ENCODE measurements at regions not wholly inside any gene's neighbourhood (a gene's known extent, or its start where the extent isn't known, plus 50 kb on each side); places are given as distances from the start of the nearest gene placed in this dataset.

DNA sequence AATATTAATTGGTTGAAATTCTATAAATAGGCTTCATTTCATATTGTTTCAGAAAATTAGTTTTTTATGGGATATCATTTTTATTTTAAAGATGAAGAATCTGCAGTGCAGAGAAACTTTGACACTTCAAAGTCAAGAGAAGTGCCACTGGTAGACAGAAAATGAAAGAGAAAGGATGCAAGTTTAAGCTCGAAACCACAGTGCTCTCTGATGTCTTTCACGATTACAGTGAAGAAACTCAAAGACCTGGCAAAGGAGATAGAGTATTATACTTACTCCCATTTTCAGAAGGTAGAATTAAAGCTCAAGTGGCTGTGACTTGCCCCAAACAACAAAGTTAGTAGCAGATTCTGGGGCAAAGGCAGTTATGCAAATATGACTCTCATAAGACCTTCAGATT lies 745.4 kb downstream of the TECRL start:
- H3K9me3 ChIP-seq (ENCODE audit: control insufficient read depth in 2 of 3, insufficient read depth in 1 of 3, low read length in 3 of 3): no peaks in the 10 kb centered on the region
- H3K9ac ChIP-seq (ENCODE audit: low read length in 3 of 3): no peak overlapping the region
- no peak overlapping the region for H3K27ac ChIP-seq (ENCODE audit: low read depth in 2 of 2, low read length in 2 of 2)
- no peaks in the 10 kb centered on the region for H3K27me3 ChIP-seq (ENCODE audit: control insufficient read depth, insufficient read depth, low read length)
- H3K4me3 ChIP-seq (ENCODE audit: low read length in 3 of 3): no peak overlapping the region
- DNase-seq: no peak
- FAIRE-seq: no peak
- no peaks in the 10 kb centered on the region for H3K36me3 ChIP-seq (ENCODE audit: control insufficient read depth in 2 of 3, insufficient read depth in 3 of 3, low read length in 3 of 3)
- TF ChIP-seq, protein P1, sequence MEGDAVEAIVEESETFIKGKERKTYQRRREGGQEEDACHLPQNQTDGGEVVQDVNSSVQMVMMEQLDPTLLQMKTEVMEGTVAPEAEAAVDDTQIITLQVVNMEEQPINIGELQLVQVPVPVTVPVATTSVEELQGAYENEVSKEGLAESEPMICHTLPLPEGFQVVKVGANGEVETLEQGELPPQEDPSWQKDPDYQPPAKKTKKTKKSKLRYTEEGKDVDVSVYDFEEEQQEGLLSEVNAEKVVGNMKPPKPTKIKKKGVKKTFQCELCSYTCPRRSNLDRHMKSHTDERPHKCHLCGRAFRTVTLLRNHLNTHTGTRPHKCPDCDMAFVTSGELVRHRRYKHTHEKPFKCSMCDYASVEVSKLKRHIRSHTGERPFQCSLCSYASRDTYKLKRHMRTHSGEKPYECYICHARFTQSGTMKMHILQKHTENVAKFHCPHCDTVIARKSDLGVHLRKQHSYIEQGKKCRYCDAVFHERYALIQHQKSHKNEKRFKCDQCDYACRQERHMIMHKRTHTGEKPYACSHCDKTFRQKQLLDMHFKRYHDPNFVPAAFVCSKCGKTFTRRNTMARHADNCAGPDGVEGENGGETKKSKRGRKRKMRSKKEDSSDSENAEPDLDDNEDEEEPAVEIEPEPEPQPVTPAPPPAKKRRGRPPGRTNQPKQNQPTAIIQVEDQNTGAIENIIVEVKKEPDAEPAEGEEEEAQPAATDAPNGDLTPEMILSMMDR (IDR thresholded peaks at IDR 0.05; ENCODE audit: borderline replicate concordance, extremely low read depth, insufficient read depth): no peak
- intact Hi-C loops (cut with DNase I): no loop called here
- H3K4me1 ChIP-seq (ENCODE audit: control insufficient read depth in 2 of 3, insufficient read depth in 2 of 3, low read depth in 1 of 3, low read length in 3 of 3): no peaks in the 10 kb centered on the region

DNA sequence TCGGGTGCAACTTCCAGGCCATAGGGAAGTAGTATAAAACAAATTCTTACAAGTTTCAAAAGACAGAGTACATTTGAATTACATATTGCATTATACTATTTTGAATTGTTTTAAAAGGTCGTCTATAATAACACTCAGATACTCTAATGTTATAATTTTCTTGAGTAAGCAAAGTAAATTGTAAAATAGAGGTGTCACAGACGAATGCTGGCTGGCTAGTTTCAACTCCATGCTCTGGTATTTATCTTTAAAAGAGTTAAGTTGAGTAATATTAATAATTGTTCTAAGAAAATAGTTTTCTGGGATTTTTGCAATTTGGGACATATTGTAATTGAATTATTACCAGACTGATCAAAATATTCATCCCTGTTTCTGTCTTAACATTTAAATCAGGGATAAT lies 764.9 kb downstream of the TECRL start:
- no peaks in the 10 kb centered on the region for H3K9me3 ChIP-seq (ENCODE audit: control insufficient read depth in 2 of 3, insufficient read depth in 1 of 3, low read length in 3 of 3)
- DNase-seq: no peak
- no peak overlapping the region for H3K27ac ChIP-seq (ENCODE audit: low read depth in 2 of 2, low read length in 2 of 2)
- no peaks in the 10 kb centered on the region for H3K4me1 ChIP-seq (ENCODE audit: control insufficient read depth in 2 of 3, insufficient read depth in 2 of 3, low read depth in 1 of 3, low read length in 3 of 3)
- no peaks in the 10 kb centered on the region for H3K27me3 ChIP-seq (ENCODE audit: control insufficient read depth, insufficient read depth, low read length)
- no peak overlapping the region for H3K9ac ChIP-seq (ENCODE audit: low read length in 3 of 3)
- no peak overlapping the region for H3K4me3 ChIP-seq (ENCODE audit: low read length in 3 of 3)
- TF ChIP-seq, protein P1 (IDR thresholded peaks at IDR 0.05; ENCODE audit: borderline replicate concordance, extremely low read depth, insufficient read depth): no peak
- no peak for FAIRE-seq
- H3K36me3 ChIP-seq (ENCODE audit: control insufficient read depth in 2 of 3, insufficient read depth in 3 of 3, low read length in 3 of 3): no peaks in the 10 kb centered on the region
- intact Hi-C loops (cut with DNase I): no loop called here

DNA sequence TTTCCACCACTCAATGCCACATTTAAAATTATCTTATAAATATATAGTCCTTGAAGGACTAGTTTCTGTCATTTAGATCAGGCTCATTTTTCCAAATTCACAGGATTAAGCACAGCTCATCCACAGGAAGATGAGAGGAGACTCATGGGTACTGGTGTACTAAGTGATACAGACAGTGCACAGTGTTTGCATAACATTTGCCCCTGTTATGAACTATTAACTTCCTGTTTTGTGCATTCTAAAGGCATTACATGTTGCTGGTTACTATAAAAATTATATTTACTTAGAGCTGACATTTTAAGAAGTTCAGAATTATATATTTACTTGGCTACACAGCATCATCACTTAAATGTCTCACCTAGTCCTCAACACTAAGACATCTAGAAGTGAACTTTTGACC lies 772.0 kb downstream of the TECRL start:
- no peaks in the 10 kb centered on the region for H3K4me1 ChIP-seq (ENCODE audit: control insufficient read depth in 2 of 3, insufficient read depth in 2 of 3, low read depth in 1 of 3, low read length in 3 of 3)
- no peaks in the 10 kb centered on the region for H3K36me3 ChIP-seq (ENCODE audit: control insufficient read depth in 2 of 3, insufficient read depth in 3 of 3, low read length in 3 of 3)
- no peak overlapping the region for H3K27ac ChIP-seq (ENCODE audit: low read depth in 2 of 2, low read length in 2 of 2)
- DNase-seq (no peak), FAIRE-seq (no peak)
- no peak overlapping the region for H3K4me3 ChIP-seq (ENCODE audit: low read length in 3 of 3)
- H3K9ac ChIP-seq (ENCODE audit: low read length in 3 of 3): no peak overlapping the region
- TF ChIP-seq, protein P1 (IDR thresholded peaks at IDR 0.05; ENCODE audit: borderline replicate concordance, extremely low read depth, insufficient read depth): no peak
- no peaks in the 10 kb centered on the region for H3K27me3 ChIP-seq (ENCODE audit: control insufficient read depth, insufficient read depth, low read length)
- intact Hi-C loops (cut with DNase I): no loop called here
- H3K9me3 ChIP-seq (ENCODE audit: control insufficient read depth in 2 of 3, insufficient read depth in 1 of 3, low read length in 3 of 3): no peaks in the 10 kb centered on the region

DNA sequence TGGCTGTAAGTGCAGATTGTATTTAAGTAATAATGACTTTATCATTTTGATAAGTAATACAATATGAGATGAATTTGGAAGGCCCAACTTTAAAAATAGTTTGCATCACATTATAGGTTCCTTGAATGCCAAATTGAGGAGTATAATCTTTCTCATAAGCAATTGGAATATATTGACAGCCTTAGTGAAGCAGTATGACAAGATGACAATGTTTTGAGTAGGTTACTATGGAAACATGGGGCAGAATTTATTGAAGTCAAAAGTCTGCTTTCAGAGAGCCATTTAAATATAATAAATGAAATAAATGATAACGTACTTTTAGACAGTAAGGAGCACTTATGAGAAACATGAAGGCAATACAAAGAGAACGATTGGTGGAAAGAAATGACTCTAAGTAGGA lies 776.4 kb downstream of the TECRL start:
- H3K4me1 ChIP-seq (ENCODE audit: control insufficient read depth in 2 of 3, insufficient read depth in 2 of 3, low read depth in 1 of 3, low read length in 3 of 3): no peaks in the 10 kb centered on the region
- DNase-seq: no peak
- no peak for FAIRE-seq

More for the DNA sequence above, 776.4 kb downstream of the TECRL start:
- Histone ChIP-seq H3K9me3 (ENCODE audit: control insufficient read depth in 2 of 3, insufficient read depth in 1 of 3, low read length in 3 of 3) (peaks cover 0 to 4% (median 0%) of the 10 kb centered on the region in 3 donors), H3K9ac (ENCODE audit: low read length in 3 of 3) (no peak overlapping the region), H3K27ac (ENCODE audit: low read depth in 2 of 2, low read length in 2 of 2) (no peak overlapping the region), H3K36me3 (ENCODE audit: control insufficient read depth in 2 of 3, insufficient read depth in 3 of 3, low read length in 3 of 3) (no peaks in the 10 kb centered on the region), H3K4me3 (ENCODE audit: low read length in 3 of 3) (no peak overlapping the region), H3K27me3 (ENCODE audit: control insufficient read depth, insufficient read depth, low read length) (no peaks in the 10 kb centered on the region)
- TF ChIP-seq, protein P1 (IDR thresholded peaks at IDR 0.05; ENCODE audit: borderline replicate concordance, extremely low read depth, insufficient read depth): no peak
- intact Hi-C loops (cut with DNase I): no loop called here
